GM18867 (cell line): ENCODE measurements at regions not wholly inside any gene's neighbourhood (a gene's known extent, or its start where the extent isn't known, plus 50 kb on each side); places are given as distances from the start of the nearest gene placed in this dataset.

Experiments used
- ATAC-seq: cut with Tn5 transposase; IDR thresholded peaks from one replicate; pipeline ENCODE4 v1.9.1; 2021; ENCODE audit warnings: mild to moderate bottlenecking, moderate library complexity; ENCODE audit not compliant: unreplicated experiment

- no peak for ATAC-seq
These were observed 2286.4 kb downstream of the TP53TG3F start for GRCh38 chr16:35745821-35746248.

- no peak for ATAC-seq
These were observed 2287.0 kb downstream of the TP53TG3F start for GRCh38 chr16:35746281-35746962.

- no peak for ATAC-seq
These were observed 2287.7 kb downstream of the TP53TG3F start for GRCh38 chr16:35746963-35747657.

GRCh38 chr16:35747658-35748455 lies 2288.4 kb downstream of the TP53TG3F start:
- no peak for ATAC-seq

- ATAC-seq = no peak
These were observed 2289.3 kb downstream of the TP53TG3F start for GRCh38 chr16:35748621-35749252.

- no peak for ATAC-seq
These were observed 2290.1 kb downstream of the TP53TG3F start for GRCh38 chr16:35749253-35750141.

GRCh38 chr16:35750157-35750689 lies 2290.8 kb downstream of the TP53TG3F start:
- no peak for ATAC-seq

- ATAC-seq = no peak
These were observed 2291.3 kb downstream of the TP53TG3F start for GRCh38 chr16:35750701-35751104.

- no peak for ATAC-seq
These were observed 2292.0 kb downstream of the TP53TG3F start for GRCh38 chr16:35751191-35751941.

GRCh38 chr16:35752012-35752772 lies 2292.8 kb downstream of the TP53TG3F start:
- ATAC-seq = no peak

GRCh38 chr16:35752773-35753558 lies 2293.6 kb downstream of the TP53TG3F start:
- no peak for ATAC-seq

GRCh38 chr16:35753559-35754390 lies 2294.4 kb downstream of the TP53TG3F start:
- ATAC-seq = no peak

- no peak for ATAC-seq
These were observed 2295.3 kb downstream of the TP53TG3F start for GRCh38 chr16:35754391-35755369.

GRCh38 chr16:35788381-35788780 lies 2329.0 kb downstream of the TP53TG3F start:
- ATAC-seq = no peak

GRCh38 chr16:35792516-35793285 lies 2333.3 kb downstream of the TP53TG3F start:
- no peak for ATAC-seq
